ENCODE measurements at regions not wholly inside any gene's neighbourhood (a gene's known extent, or its start where the extent isn't known, plus 50 kb on each side); places are given as distances from the start of the nearest gene placed in this dataset.

GRCh38 chr7:68821846-68822245 is 776.4 kb upstream of the AUTS2 start (continued):
- no peak for TF ChIP-seq RAD21 (IDR thresholded peaks at IDR 0.05 in 1 of 2, conservative IDR thresholded peaks at IDR 0.05 in 1 of 2; ENCODE audit: low read depth in 2 of 2, low read length in 2 of 2)
- TF ChIP-seq CEBPB (IDR thresholded peaks at IDR 0.05; ENCODE audit: low read depth, low read length): no peak
- TF ChIP-seq SAP30 (IDR thresholded peaks at IDR 0.05; ENCODE audit: insufficient read depth, insufficient replicate concordance, low read length): no peak

Measured in H1 (cell line).